Caco-2 (cell line): ENCODE measurements at regions not wholly inside any gene's neighbourhood (a gene's known extent, or its start where the extent isn't known, plus 50 kb on each side); places are given as distances from the start of the nearest gene placed in this dataset.

Experiments used
- BruUV-seq: library from RNA; stranded (reverse); fragments of 400-500 nt; replicated peaks from 2 replicates; lab custom pipeline; 2021; lab: Mats Ljungman, UMichigan
- CTCF ChIA-PET: fragments of 300-600 bp; sonication (Branson Sonifier 250); formaldehyde crosslinking; loops from one replicate; lab custom pipeline; 2022; ENCODE audit warnings: antibody characterized with exemption; lab: Charles Lee
- POLR2A ChIA-PET: fragments of 300-600 bp; sonication (Branson Sonifier 250); formaldehyde crosslinking; loops from one replicate; lab custom pipeline; 2022; ENCODE audit warnings: antibody characterized with exemption; lab: Charles Lee
- DNase-seq, 2 experiments: peaks; one replicate each; pipeline versions ENCODE4 v3.0.0 to v3.0.0-alpha.2; 2020 to 2022
- H3K27me3 ChIP-seq: replicated peaks from 2 replicates; pipeline ENCODE4 v1.6.0; 2011; ENCODE audit warnings: low read length; ENCODE audit not compliant: control insufficient read depth, insufficient read depth
- H3K36me3 ChIP-seq: 2 replicates; pipeline ENCODE4 v1.5.1; 2011; ENCODE audit warnings: low read length; ENCODE audit not compliant: control insufficient read depth, insufficient read depth
- H3K4me1 ChIP-seq: fragments of 250-450 bp; sonication (Bioruptor Pico); 2 replicates; pipeline ENCODE4 v1.5.1; 2020; ENCODE audit warnings: mild to moderate bottlenecking
- H3K4me3 ChIP-seq: 2 replicates; pipeline ENCODE4 v1.5.1; 2011; ENCODE audit warnings: low read depth, mild to moderate bottlenecking, control low read depth, low read length
- H3K9me3 ChIP-seq: fragments of 250-450 bp; sonication (Bioruptor Pico); 2 replicates; pipeline ENCODE4 v1.5.1; 2020; ENCODE audit warnings: mild to moderate bottlenecking, moderate library complexity
- H3K27ac Mint-ChIP-seq: one replicate; pipeline ENCODE4 v1.8.0; 2022; ENCODE audit warnings: mixed read lengths; ENCODE audit not compliant: unreplicated experiment
- H3K27me3 Mint-ChIP-seq: one replicate; pipeline ENCODE4 v1.8.0; 2022; ENCODE audit warnings: mixed read lengths; ENCODE audit not compliant: insufficient read depth, unreplicated experiment
- H3K36me3 Mint-ChIP-seq: one replicate; pipeline ENCODE4 v1.8.0; 2022; ENCODE audit warnings: mild to moderate bottlenecking, mixed read lengths; ENCODE audit not compliant: insufficient read depth, unreplicated experiment
- H3K4me1 Mint-ChIP-seq: one replicate; pipeline ENCODE4 v1.8.0; 2022; ENCODE audit warnings: low read depth, mixed read lengths; ENCODE audit not compliant: unreplicated experiment
- H3K4me3 Mint-ChIP-seq: one replicate; pipeline ENCODE4 v1.8.0; 2022; ENCODE audit warnings: mild to moderate bottlenecking, moderate library complexity, mixed read lengths; ENCODE audit not compliant: unreplicated experiment
- H3K9me3 Mint-ChIP-seq: one replicate; pipeline ENCODE4 v1.8.0; 2022; ENCODE audit warnings: mixed read lengths; ENCODE audit not compliant: unreplicated experiment
- intact Hi-C: fragments of 100-400 bp; cut with micrococcal nuclease; formaldehyde crosslinking; loops from one replicate; pipeline ENCODE4 v1.10.0; 2022; ENCODE audit not compliant: unreplicated experiment
- TF ChIP-seq, protein P1 (sequence below), 2 experiments: fragments of 200-600 bp in 1 of 2; IDR thresholded peaks; 1 replicate in 1 of 2; 2 replicates in 1 of 2; pipeline versions ENCODE4 v1.5.1 to v1.8.0; 2011 to 2022; ENCODE audit warnings: antibody characterized with exemption in 1 of 2, control low read depth in 1 of 2, inconsistent platforms in 1 of 2, low read depth in 1 of 2, low read length in 1 of 2, mild to moderate bottlenecking in 1 of 2, moderate library complexity in 1 of 2; ENCODE audit not compliant: insufficient read depth in 1 of 2, severe bottlenecking in 1 of 2, unreplicated experiment in 1 of 2

DNA sequence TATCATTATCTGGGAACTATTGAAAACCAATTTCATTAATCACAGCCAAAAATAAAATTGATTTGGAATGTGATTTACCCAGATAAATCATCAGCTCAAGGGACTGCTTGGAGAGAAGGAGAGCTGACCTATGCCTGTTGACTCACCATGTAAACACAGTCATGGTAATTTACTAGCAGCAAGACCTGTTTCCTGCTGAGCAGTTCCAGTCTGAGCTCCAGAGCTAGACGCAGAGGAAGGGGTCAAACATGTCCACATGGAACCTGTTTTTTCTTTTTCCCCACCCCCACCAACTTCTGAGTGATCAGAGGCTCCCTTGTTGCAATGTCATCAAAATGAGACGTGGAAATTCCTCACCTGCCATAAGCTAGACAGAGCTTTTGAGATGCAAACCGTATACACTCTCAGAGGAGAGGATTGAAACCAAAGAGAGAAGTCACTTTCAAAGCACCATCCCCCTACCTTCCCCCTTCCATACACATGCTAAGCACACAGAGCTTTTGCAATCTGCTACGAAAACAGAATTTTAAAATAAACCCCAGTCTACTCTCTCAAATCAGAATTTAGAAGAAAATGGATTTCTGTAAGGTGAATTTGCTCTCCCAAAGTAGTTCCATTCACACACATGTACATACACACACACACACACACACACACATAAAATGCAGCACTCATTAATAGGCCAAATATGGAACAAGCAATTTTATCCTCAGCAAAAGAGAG is 55.9 kb upstream of the PTGFRN start:
- H3K9me3 Mint-ChIP-seq: no peaks in the 10 kb centered on the region
- ChIA-PET POLR2A (interaction anchor here (0.5 to 0.9 kb wide), 6 partner anchors 21 to 284 kb away, joined by 3 to 5 read pairs (median 3); partner anchors contain the start of gene TTF2), CTCF (interaction anchor here (0.6 to 1.3 kb wide), 5 partner anchors 11 to 279 kb away, joined by 3 to 5 read pairs (median 3); no protein-coding TSS in a partner anchor)
- peak; percentile 82 to 86 for DNase-seq
- H3K4me1 Mint-ChIP-seq: peaks cover 34% of the 10 kb centered on the region
- no peaks in the 10 kb centered on the region for H3K27me3 ChIP-seq
- H3K9me3 ChIP-seq: no peaks in the 10 kb centered on the region
- no peak overlapping the region for H3K4me3 ChIP-seq
- H3K36me3 ChIP-seq: no peaks in the 10 kb centered on the region
- peak overlapping the region; percentile 72 for H3K27ac Mint-ChIP-seq
- no peaks in the 10 kb centered on the region for H3K27me3 Mint-ChIP-seq
- TF ChIP-seq, protein P1, sequence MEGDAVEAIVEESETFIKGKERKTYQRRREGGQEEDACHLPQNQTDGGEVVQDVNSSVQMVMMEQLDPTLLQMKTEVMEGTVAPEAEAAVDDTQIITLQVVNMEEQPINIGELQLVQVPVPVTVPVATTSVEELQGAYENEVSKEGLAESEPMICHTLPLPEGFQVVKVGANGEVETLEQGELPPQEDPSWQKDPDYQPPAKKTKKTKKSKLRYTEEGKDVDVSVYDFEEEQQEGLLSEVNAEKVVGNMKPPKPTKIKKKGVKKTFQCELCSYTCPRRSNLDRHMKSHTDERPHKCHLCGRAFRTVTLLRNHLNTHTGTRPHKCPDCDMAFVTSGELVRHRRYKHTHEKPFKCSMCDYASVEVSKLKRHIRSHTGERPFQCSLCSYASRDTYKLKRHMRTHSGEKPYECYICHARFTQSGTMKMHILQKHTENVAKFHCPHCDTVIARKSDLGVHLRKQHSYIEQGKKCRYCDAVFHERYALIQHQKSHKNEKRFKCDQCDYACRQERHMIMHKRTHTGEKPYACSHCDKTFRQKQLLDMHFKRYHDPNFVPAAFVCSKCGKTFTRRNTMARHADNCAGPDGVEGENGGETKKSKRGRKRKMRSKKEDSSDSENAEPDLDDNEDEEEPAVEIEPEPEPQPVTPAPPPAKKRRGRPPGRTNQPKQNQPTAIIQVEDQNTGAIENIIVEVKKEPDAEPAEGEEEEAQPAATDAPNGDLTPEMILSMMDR (IDR thresholded peaks at IDR 0.05; ENCODE audit: insufficient read depth in 1 of 2, low read depth in 1 of 2, low read length in 1 of 2, severe bottlenecking in 1 of 2, unreplicated experiment in 1 of 2): no peak
- no peaks in the 10 kb centered on the region for H3K36me3 Mint-ChIP-seq
- BruUV-seq: no TSS peak
- peak overlapping the region; percentile 16 for H3K4me3 Mint-ChIP-seq
- peaks cover 24% of the 10 kb centered on the region for H3K4me1 ChIP-seq
- intact Hi-C loops: loop anchor here (10.0 kb wide), 1 partner anchor 201 kb away; no protein-coding TSS in a partner anchor

DNA sequence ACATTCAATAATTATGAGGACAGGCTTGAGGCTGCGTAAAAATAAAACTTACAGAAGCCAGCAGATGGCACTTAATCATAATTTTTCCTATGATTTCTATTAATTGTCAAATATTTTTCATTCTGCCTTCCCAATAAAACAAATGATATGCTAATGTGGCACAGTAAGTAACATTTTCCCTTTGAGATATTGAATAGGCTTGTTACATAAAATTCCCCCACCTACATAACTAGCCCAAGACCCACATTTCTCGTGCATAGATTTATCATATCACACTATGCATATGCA is 55.4 kb upstream of the PTGFRN start:
- ChIA-PET CTCF (interaction anchor here (0.6 to 1.3 kb wide), 3 partner anchors 12 to 205 kb away, joined by 3 to 5 read pairs (median 4); no protein-coding TSS in a partner anchor), POLR2A (interaction anchor here (0.7 kb wide), 1 partner anchor 206 kb away, joined by 5 read pairs; the partner anchor contains the start of gene TTF2)
- H3K27me3 ChIP-seq: no peaks in the 10 kb centered on the region
- Mint-ChIP-seq H3K36me3 (no peaks in the 10 kb centered on the region), H3K27me3 (no peaks in the 10 kb centered on the region), H3K4me3 (peak overlapping the region; percentile 16), H3K9me3 (no peaks in the 10 kb centered on the region), H3K27ac (peak overlapping the region; percentile 72), H3K4me1 (peaks cover 30% of the 10 kb centered on the region)
- H3K9me3 ChIP-seq: no peaks in the 10 kb centered on the region
- no peaks in the 10 kb centered on the region for H3K36me3 ChIP-seq
- DNase-seq: no peak
- no TSS peak for BruUV-seq
- H3K4me3 ChIP-seq: no peak overlapping the region
- TF ChIP-seq, protein P1 (IDR thresholded peaks at IDR 0.05; ENCODE audit: insufficient read depth in 1 of 2, low read depth in 1 of 2, low read length in 1 of 2, severe bottlenecking in 1 of 2, unreplicated experiment in 1 of 2): no peak
- peaks cover 24% of the 10 kb centered on the region for H3K4me1 ChIP-seq
- intact Hi-C loops: loop anchor here (10.0 kb wide), 1 partner anchor 200 kb away; no protein-coding TSS in a partner anchor

DNA sequence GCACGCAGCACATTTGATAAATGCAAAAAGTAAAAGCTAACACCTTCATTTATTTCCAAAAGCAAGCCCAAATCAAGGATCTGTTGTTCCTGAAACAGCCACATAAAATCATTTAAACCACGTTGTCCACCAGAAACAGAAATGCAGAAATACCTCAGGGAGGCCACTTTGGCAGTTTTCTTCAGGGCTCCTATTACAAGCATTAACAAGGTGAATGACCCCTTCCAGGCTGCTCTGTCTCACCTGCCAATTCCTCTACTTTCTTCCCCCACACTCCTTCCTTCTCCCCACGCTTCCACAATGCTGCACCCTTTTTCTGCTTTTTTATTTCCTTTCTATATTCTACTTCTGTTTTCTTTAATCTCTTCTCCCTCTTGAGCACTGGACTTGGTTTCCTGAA is 55.0 kb upstream of the PTGFRN start:
- CTCF ChIA-PET: no interaction called here

More for the DNA sequence above, 55.0 kb upstream of the PTGFRN start:
- no peak for DNase-seq
- intact Hi-C loops: loop anchor here (10.0 kb wide), 1 partner anchor 200 kb away; no protein-coding TSS in a partner anchor
- Mint-ChIP-seq H3K27me3 (no peaks in the 10 kb centered on the region), H3K9me3 (peaks cover 2% of the 10 kb centered on the region), H3K27ac (peak overlapping the region; percentile 72), H3K36me3 (no peaks in the 10 kb centered on the region), H3K4me1 (peaks cover 28% of the 10 kb centered on the region), H3K4me3 (peak overlapping the region; percentile 16)
- TF ChIP-seq, protein P1 (IDR thresholded peaks at IDR 0.05; ENCODE audit: insufficient read depth in 1 of 2, low read depth in 1 of 2, low read length in 1 of 2, severe bottlenecking in 1 of 2, unreplicated experiment in 1 of 2): no peak
- H3K36me3 ChIP-seq: no peaks in the 10 kb centered on the region
- no peak overlapping the region for H3K4me3 ChIP-seq
- POLR2A ChIA-PET: no interaction called here
- H3K4me1 ChIP-seq: peaks cover 24% of the 10 kb centered on the region
- no TSS peak for BruUV-seq
- no peaks in the 10 kb centered on the region for H3K9me3 ChIP-seq
- no peaks in the 10 kb centered on the region for H3K27me3 ChIP-seq
